Astrocyte of the spinal cord (primary cell): ENCODE measurements at regions not wholly inside any gene's neighbourhood (a gene's known extent, or its start where the extent isn't known, plus 50 kb on each side); places are given as distances from the start of the nearest gene placed in this dataset.
A peak's percentile ranks its signal among the peaks of the same experiment; 100 is the strongest.

Source experiments
- DNase-seq: peaks from one replicate; pipeline ENCODE4 v3.0.0; 2011; ENCODE audit warnings: low read depth, low spot score
- H3K4me3 ChIP-seq: 2 replicates; pipeline ENCODE4 v1.5.1; 2011; ENCODE audit warnings: low read depth, mild to moderate bottlenecking, low read length, moderate library complexity
- CTCF ChIP-seq: IDR thresholded peaks from 2 replicates; pipeline ENCODE4 v1.5.1; 2012; ENCODE audit warnings: low read depth, mild to moderate bottlenecking, low read length, inconsistent platforms
- in situ Hi-C: cut with HindIII; loops from 2 replicates; pipeline ENCODE4 v1.10.0; 2017; ENCODE audit warnings: low sequenced_read_pairs

DNA sequence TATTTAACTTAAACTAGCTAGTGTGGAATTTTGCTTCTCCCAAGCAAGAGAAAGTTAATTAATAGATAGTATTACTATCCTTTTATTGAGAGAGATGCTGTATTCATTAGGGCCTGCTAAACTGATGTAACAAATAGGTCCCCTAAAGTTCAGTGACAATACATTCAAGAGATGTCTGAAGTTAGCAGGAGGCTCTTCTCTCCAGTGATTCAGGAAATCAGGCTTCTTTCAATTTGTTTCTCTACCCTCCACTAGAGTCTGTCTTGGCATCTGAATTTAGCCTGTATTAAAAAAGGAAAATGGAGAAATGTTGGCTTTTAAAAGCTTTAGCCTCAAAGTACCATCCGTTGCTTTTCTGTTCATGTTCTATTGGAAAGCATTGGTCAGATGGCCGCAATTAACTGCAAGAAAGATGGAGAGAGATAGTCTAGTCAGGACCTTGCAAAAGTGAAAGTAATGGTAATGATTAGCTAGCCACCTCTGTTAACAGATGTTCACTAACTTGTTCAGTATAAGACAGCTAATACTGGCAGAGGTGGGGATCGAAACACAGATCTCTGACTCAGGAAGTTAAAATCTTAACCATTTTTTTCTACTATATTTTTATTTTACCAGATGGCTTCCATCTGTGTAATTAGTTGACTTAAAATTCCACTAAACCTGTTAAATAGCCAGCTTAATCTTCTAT is 786.8 kb downstream of the TMTC2 start:
- in situ Hi-C loops, result no loop called here
- TF ChIP-seq CTCF, result no peak
- H3K4me3 ChIP-seq, result no peak overlapping the region
- no peak for DNase-seq

DNA sequence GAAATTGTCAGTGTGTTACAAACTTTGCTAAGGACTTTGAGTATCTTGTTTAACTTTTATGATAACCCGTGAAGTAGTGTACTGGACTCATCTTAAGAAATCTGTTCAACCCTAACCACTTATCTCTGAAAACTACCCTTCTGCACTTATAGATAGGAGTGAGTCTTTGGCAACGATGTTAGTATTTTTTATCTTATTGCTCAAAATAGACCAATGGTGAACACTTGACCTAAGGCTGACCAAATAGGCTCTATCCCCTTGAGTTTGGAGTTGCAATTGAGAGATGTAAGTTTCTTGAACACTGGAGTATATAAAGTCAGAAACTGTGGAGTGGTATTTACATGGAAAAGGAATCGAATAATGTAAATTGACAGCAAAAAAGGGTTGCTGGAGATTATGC is 786.1 kb downstream of the TMTC2 start:
- DNase-seq, result no peak
- TF ChIP-seq CTCF, result no peak
- in situ Hi-C loops, result no loop called here
- no peak overlapping the region for H3K4me3 ChIP-seq

DNA sequence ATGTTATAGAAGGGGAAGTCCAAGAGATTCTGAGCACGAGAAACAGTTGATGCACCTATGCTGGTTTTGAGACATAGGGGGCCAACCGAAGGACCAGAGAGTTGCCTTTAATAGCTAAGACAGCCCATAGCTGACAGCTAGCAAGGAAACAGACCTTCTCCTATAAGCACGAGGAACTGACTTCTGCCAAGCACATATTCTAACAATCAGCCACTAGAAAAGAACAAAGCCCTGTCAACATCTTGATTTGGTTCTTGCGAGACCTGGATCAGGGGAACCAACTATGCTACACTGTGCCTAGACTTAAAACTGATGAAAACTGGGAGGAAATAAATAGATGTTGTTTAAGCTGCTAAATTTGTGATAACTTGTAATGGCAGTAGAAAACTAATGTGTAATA is 785.6 kb downstream of the TMTC2 start:
- no peak overlapping the region for H3K4me3 ChIP-seq
- in situ Hi-C loops, result no loop called here
- TF ChIP-seq CTCF, result no peak
- DNase-seq, result no peak

- no peak overlapping the region for H3K4me3 ChIP-seq
- no peak for DNase-seq
- in situ Hi-C loops, result no loop called here
- TF ChIP-seq CTCF, result no peak
Measured at GRCh38 chr12:83471341-83471740, 784.6 kb downstream of the TMTC2 start.

DNA sequence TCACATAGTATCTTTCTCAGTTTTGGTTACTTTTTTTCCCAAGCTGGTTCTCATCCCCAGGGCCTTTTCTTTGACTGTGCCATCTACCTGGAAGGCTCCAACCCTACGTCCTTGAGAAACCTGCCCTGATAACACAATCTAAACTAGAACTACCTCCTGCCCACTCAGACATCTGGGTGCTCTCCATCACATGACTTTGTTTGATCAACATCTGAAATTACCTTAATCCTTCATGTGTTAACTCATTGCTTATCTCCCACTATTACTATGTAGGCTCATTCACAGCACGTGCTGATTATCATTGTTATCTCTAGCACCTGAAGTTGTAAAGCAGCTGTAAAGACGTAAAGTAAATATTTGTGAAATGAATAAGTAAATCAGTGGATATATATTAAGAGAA is 784.0 kb downstream of the TMTC2 start:
- TF ChIP-seq CTCF, result no peak
- in situ Hi-C loops, result no loop called here
- no peak for DNase-seq
- no peak overlapping the region for H3K4me3 ChIP-seq

- H3K4me3 ChIP-seq, result no peak overlapping the region
- no peak for TF ChIP-seq CTCF
- in situ Hi-C loops, result no loop called here
- DNase-seq, result peak; percentile 5
Measured at GRCh38 chr12:83468988-83469908, 782.5 kb downstream of the TMTC2 start.
